ENCODE measurements at regions not wholly inside any gene's neighbourhood (a gene's known extent, or its start where the extent isn't known, plus 50 kb on each side); places are given as distances from the start of the nearest gene placed in this dataset.

GRCh38 chrX:88990882-88991582, 244.0 kb downstream of the CPXCR1 start:
- in situ Hi-C loops (cut with HindIII; ENCODE audit: extremely low pct_ligation_motif_present, low pct_unique_long_range_greater_than_20kb) (no loop called here), intact Hi-C loops (cut with micrococcal nuclease; ENCODE audit: unreplicated experiment) (no loop called here)
- Histone ChIP-seq H3K27ac (ENCODE audit: extremely low read length, insufficient read depth, low read length) (no peak overlapping the region), H3K4me3 (replicated peaks in 1 of 3; ENCODE audit: insufficient read depth in 1 of 3, low read depth in 2 of 3, low read length in 3 of 3) (no peak overlapping the region), H3K4me2 (ENCODE audit: low read depth, low read length) (no peak overlapping the region), H3K27me3 (ENCODE audit: control insufficient read depth in 1 of 2, insufficient read depth in 2 of 2, low read length in 2 of 2) (no peaks in the 10 kb centered on the region), H3K79me2 (ENCODE audit: insufficient read depth, low read length) (no peaks in the 10 kb centered on the region), H3K36me3 (replicated peaks in 1 of 2; ENCODE audit: control insufficient read depth in 1 of 2, insufficient read depth in 2 of 2, low read length in 2 of 2) (no peaks in the 10 kb centered on the region), H4K20me1 (ENCODE audit: insufficient read depth, low read length) (no peaks in the 10 kb centered on the region), H2AFZ (ENCODE audit: low read length) (no peak overlapping the region), H3K9me3 (ENCODE audit: low read length) (no peaks in the 10 kb centered on the region), H3K4me1 (ENCODE audit: insufficient read depth, low read length) (no peaks in the 10 kb centered on the region), H3K9ac (ENCODE audit: insufficient read depth, low read depth, low read length) (no peak overlapping the region)
- TF ChIP-seq, protein P1, sequence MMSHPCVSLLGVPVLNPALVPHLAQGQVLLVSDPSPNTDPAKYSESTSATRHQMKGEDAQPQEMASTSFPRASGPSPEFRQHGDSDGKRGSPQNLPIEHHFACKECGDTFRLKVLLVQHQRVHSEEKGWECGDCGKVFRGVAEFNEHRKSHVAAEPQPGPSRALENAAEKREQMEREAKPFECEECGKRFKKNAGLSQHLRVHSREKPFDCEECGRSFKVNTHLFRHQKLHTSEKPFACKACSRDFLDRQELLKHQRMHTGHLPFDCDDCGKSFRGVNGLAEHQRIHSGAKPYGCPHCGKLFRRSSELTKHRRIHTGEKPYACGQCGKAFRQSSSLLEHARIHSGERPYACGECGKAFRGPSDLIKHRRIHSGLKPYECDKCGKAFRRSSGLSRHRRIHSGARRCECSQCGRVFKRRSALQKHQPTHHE (CRISPR knock-in tag; IDR thresholded peaks at IDR 0.05; ENCODE audit: borderline replicate concordance): no peak
- no peak for TF ChIP-seq AGO2 (optimal IDR thresholded peaks at IDR 0.05; ENCODE audit: low read depth, low read length)
- no TSS peak for BruUV-seq (replicated peaks)
- WGBS (ENCODE audit: low lambda C conversion rate): 0% methylated on average over 1 of the region's 1 CpG
- FAIRE-seq (no peak), DNase-seq (ENCODE audit: low spot score) (no peak), ATAC-seq (no peak)
- ChIA-PET CTCF (ENCODE audit: low intra/inter-chr PET ratio, low total read pairs) (no interaction called here), POLR2A (no interaction called here)

DNA sequence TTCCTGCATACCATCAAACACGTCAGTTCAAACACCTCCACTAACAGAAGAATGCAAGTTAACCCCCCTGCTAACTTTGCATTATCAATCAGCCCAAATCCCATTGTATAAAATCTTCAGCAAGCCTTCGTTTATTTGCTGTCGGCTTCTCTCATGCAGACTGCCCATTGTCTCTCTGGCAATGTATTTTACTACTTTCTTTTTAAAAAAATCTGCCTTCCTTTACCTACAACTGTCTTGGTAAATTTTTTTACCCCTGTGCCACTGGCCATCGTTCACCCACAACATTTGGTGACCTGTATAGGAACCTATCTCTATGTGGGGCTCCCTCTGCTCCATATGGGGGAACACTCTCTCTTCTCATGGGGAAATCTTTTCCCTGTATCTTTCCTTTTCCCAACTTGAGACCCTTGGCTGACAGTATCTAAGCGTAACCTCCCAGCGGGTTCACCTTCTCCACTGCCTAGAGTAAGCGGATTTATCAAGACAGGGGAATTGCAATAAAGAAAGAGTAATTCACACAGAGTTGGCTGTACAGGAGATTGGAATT, 244.6 kb downstream of the CPXCR1 start:
- H3K4me2 ChIP-seq (ENCODE audit: low read depth, low read length): no peak overlapping the region
- DNase-seq (ENCODE audit: low spot score): no peak
- BruUV-seq (replicated peaks): no TSS peak
- TF ChIP-seq ZBTB14 (CRISPR knock-in tag; IDR thresholded peaks at IDR 0.05) (no peak), RBM39 (IDR thresholded peaks at IDR 0.05; ENCODE audit: low read depth, low read length, poor library complexity, severe bottlenecking) (no peak), SAFB2 (CRISPR knock-in tag; IDR thresholded peaks at IDR 0.05; ENCODE audit: borderline replicate concordance, low read depth) (no peak), MAFK (conservative IDR thresholded peaks at IDR 0.05 in 1 of 2, IDR thresholded peaks at IDR 0.05 in 1 of 2; ENCODE audit: low read length in 2 of 2) (no peak), SYNCRIP (IDR thresholded peaks at IDR 0.05; ENCODE audit: insufficient read depth, low read depth, low read length) (no peak), ADNP (CRISPR knock-in tag; IDR thresholded peaks at IDR 0.05) (no peak), FOSL2 (CRISPR knock-in tag; IDR thresholded peaks at IDR 0.05) (no peak), TEAD2 (CRISPR knock-in tag; IDR thresholded peaks at IDR 0.05) (no peak), LCORL (IDR thresholded peaks at IDR 0.05) (no peak), LCORL (CRISPR knock-in tag; IDR thresholded peaks at IDR 0.05) (no peak)
- TF ChIP-seq, protein P2, sequence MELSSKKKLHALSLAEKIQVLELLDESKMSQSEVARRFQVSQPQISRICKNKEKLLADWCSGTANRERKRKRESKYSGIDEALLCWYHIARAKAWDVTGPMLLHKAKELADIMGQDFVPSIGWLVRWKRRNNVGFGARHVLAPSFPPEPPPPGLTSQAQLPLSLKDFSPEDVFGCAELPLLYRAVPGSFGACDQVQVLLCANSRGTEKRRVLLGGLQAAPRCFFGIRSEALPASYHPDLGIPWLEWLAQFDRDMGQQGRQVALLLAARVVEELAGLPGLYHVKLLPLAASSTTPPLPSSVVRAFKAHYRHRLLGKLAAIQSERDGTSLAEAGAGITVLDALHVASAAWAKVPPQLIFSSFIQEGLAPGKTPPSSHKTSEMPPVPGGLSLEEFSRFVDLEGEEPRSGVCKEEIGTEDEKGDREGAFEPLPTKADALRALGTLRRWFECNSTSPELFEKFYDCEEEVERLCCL (CRISPR knock-in tag; IDR thresholded peaks at IDR 0.05; ENCODE audit: borderline replicate concordance): no peak

More for the DNA sequence above, 244.6 kb downstream of the CPXCR1 start:
- FAIRE-seq (no peak), ATAC-seq (no peak)
- POLR2A ChIA-PET: no interaction called here
- in situ Hi-C loops (cut with HindIII; ENCODE audit: extremely low pct_ligation_motif_present, low pct_unique_long_range_greater_than_20kb) (no loop called here), intact Hi-C loops (cut with micrococcal nuclease; ENCODE audit: unreplicated experiment) (no loop called here)
- 23% methylated on average over 7 of the region's 7 CpGs for WGBS (ENCODE audit: low lambda C conversion rate)
- H4K20me1 ChIP-seq (ENCODE audit: insufficient read depth, low read length): no peaks in the 10 kb centered on the region
- no peak overlapping the region for H3K27ac ChIP-seq (ENCODE audit: extremely low read length, insufficient read depth, low read length)
- H2AFZ ChIP-seq (ENCODE audit: low read length): no peak overlapping the region
- H3K27me3 ChIP-seq (ENCODE audit: control insufficient read depth in 1 of 2, insufficient read depth in 2 of 2, low read length in 2 of 2): no peaks in the 10 kb centered on the region
- H3K9ac ChIP-seq (ENCODE audit: insufficient read depth, low read depth, low read length): no peak overlapping the region
- no peak overlapping the region for H3K4me3 ChIP-seq (replicated peaks in 1 of 3; ENCODE audit: insufficient read depth in 1 of 3, low read depth in 2 of 3, low read length in 3 of 3)
- H3K79me2 ChIP-seq (ENCODE audit: insufficient read depth, low read length): no peaks in the 10 kb centered on the region
- CTCF ChIA-PET (ENCODE audit: low intra/inter-chr PET ratio, low total read pairs): no interaction called here
- no peaks in the 10 kb centered on the region for H3K4me1 ChIP-seq (ENCODE audit: insufficient read depth, low read length)
- no peaks in the 10 kb centered on the region for H3K9me3 ChIP-seq (ENCODE audit: low read length)
- H3K36me3 ChIP-seq (replicated peaks in 1 of 2; ENCODE audit: control insufficient read depth in 1 of 2, insufficient read depth in 2 of 2, low read length in 2 of 2): no peaks in the 10 kb centered on the region

Measured in HepG2 (cell line).